Fibroblast of the aortic adventitia (primary cell): ENCODE measurements at regions not wholly inside any gene's neighbourhood (a gene's known extent, or its start where the extent isn't known, plus 50 kb on each side); places are given as distances from the start of the nearest gene placed in this dataset.

Source experiments
- DNase-seq: peaks from one replicate; pipeline ENCODE4 v3.0.0-alpha.2; 2010; ENCODE audit warnings: low read depth
- H3K4me3 ChIP-seq: 2 replicates; pipeline ENCODE4 v1.5.1; 2011; ENCODE audit warnings: low read depth, mild to moderate bottlenecking, control low read depth, low read length, moderate library complexity
- TF ChIP-seq, protein P1 (sequence below): IDR thresholded peaks from 2 replicates; pipeline ENCODE4 v1.5.1; 2011; ENCODE audit warnings: mild to moderate bottlenecking, low read length, control low read depth, inconsistent platforms; ENCODE audit not compliant: insufficient read depth

GRCh38 chr1:189185097-189185496, 1292.6 kb downstream of the BRINP3 start:
- TF ChIP-seq, protein P1, sequence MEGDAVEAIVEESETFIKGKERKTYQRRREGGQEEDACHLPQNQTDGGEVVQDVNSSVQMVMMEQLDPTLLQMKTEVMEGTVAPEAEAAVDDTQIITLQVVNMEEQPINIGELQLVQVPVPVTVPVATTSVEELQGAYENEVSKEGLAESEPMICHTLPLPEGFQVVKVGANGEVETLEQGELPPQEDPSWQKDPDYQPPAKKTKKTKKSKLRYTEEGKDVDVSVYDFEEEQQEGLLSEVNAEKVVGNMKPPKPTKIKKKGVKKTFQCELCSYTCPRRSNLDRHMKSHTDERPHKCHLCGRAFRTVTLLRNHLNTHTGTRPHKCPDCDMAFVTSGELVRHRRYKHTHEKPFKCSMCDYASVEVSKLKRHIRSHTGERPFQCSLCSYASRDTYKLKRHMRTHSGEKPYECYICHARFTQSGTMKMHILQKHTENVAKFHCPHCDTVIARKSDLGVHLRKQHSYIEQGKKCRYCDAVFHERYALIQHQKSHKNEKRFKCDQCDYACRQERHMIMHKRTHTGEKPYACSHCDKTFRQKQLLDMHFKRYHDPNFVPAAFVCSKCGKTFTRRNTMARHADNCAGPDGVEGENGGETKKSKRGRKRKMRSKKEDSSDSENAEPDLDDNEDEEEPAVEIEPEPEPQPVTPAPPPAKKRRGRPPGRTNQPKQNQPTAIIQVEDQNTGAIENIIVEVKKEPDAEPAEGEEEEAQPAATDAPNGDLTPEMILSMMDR = no peak
- no peak overlapping the region for H3K4me3 ChIP-seq
- no peak for DNase-seq

GRCh38 chr1:189192741-189193520, 1284.7 kb downstream of the BRINP3 start:
- no peak for DNase-seq
- TF ChIP-seq, protein P1 = no peak
- H3K4me3 ChIP-seq = no peak overlapping the region

GRCh38 chr1:189205863-189206262, 1271.8 kb downstream of the BRINP3 start:
- no peak for DNase-seq
- TF ChIP-seq, protein P1 = no peak
- H3K4me3 ChIP-seq = no peak overlapping the region

DNA sequence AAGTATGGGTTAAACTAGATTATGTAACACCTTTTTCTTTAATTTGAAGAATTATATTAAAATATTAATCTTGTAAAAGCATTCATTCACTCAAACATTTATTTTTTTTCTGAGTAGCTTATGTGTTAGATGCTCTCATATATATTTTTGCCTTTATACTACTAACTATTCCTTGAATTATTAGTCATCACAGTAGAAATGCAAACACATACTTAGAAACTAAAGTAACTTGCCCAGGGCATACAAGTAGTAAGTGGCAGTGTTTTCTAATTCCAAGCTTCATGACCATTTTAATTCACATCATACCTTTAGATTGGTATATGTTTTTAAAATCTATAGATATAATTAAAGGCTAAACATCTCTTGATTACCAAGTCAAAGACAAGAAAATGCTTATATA, 1271.0 kb downstream of the BRINP3 start:
- no peak for DNase-seq
- TF ChIP-seq, protein P1 = no peak
- no peak overlapping the region for H3K4me3 ChIP-seq

- no peak overlapping the region for H3K4me3 ChIP-seq
- TF ChIP-seq, protein P1 = no peak
- no peak for DNase-seq
These were observed 1265.9 kb downstream of the BRINP3 start for GRCh38 chr1:189211742-189212141.

GRCh38 chr1:189212606-189213005, 1265.1 kb downstream of the BRINP3 start:
- no peak overlapping the region for H3K4me3 ChIP-seq
- DNase-seq = no peak
- TF ChIP-seq, protein P1 = no peak

GRCh38 chr1:189216886-189217285, 1260.8 kb downstream of the BRINP3 start:
- H3K4me3 ChIP-seq = no peak overlapping the region
- TF ChIP-seq, protein P1 = no peak
- no peak for DNase-seq
